ENCODE measurements at regions not wholly inside any gene's neighbourhood (a gene's known extent, or its start where the extent isn't known, plus 50 kb on each side); places are given as distances from the start of the nearest gene placed in this dataset.
"Not testable (repeated sequence)": the region's sequence is repeated elsewhere in the genome, so short reads cannot be mapped to it uniquely, and the experiment has no call there.

DNA sequence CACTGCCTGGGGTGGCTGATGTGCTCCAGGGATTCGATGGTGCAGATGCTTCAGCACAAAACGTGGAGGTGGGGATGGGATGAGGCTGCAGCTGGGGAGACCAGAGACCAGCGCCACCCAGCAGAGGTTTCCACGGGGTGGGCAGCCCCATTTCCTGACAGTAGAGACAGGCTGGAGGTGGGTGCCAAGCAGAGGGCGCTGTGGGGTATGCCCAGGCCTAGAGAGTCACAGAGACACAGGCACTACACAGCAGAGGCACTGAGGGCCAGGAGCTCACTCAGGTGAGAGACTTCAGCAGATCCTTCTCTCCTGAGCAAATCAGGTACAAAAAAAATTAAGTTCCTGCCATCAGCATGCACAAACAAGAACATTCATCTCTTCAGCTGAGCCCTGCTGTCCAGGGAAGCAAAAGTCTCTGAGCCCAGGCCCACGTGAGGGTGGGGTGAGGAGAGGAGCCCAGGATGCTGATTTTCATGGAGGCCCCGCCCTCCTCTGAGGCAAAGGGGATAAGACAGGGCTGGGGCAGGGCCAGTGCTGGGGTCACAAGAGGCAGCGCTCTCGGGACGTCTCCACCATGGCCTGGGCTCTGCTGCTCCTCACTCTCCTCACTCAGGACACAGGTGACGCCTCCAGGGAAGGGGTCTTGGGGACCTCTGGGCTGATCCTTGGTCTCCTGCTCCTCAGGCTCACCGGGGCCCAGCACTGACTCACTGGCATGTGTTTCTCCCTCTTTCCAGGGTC, 53.1 kb downstream of the GGTLC2 start:
- POLR2A ChIA-PET (ENCODE audit: low non-redundant PET) = no interaction called here
- TF ChIP-seq, protein P1, sequence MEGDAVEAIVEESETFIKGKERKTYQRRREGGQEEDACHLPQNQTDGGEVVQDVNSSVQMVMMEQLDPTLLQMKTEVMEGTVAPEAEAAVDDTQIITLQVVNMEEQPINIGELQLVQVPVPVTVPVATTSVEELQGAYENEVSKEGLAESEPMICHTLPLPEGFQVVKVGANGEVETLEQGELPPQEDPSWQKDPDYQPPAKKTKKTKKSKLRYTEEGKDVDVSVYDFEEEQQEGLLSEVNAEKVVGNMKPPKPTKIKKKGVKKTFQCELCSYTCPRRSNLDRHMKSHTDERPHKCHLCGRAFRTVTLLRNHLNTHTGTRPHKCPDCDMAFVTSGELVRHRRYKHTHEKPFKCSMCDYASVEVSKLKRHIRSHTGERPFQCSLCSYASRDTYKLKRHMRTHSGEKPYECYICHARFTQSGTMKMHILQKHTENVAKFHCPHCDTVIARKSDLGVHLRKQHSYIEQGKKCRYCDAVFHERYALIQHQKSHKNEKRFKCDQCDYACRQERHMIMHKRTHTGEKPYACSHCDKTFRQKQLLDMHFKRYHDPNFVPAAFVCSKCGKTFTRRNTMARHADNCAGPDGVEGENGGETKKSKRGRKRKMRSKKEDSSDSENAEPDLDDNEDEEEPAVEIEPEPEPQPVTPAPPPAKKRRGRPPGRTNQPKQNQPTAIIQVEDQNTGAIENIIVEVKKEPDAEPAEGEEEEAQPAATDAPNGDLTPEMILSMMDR (conservative IDR thresholded peaks at IDR 0.05; ENCODE audit: low read depth) = no peak
- no peak for DNase-seq (ENCODE audit: low spot score)
- no peak overlapping the region for H3K27ac ChIP-seq
- CTCF ChIA-PET = interaction anchor here (0.6 kb wide), 1 partner anchor 267 kb away, joined by 3 read pairs; no protein-coding TSS in a partner anchor

DNA sequence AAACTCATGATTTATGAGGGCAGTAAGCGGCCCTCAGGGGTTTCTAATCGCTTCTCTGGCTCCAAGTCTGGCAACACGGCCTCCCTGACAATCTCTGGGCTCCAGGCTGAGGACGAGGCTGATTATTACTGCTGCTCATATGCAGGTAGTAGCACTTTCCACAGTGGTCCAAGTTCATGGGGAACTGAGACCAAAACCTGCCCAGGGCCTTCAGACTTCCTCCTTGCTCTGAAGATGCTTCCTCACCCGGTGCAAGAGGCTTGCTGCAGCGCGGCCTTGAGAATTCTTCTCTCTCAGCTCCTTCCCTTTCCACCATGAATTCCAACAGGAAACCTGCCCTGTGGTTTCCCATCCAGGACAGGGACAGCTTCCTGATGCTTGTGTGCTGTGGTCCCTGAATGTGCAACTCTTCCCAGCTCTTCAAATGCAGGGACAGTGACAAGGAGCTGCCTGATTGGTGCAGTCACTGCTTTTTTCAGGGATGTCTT, 53.9 kb downstream of the GGTLC2 start:
- no peak for DNase-seq (ENCODE audit: low spot score)
- TF ChIP-seq, protein P1 (conservative IDR thresholded peaks at IDR 0.05; ENCODE audit: low read depth) = no peak
- H3K27ac ChIP-seq = no peak overlapping the region
- ChIA-PET CTCF (no interaction called here), POLR2A (ENCODE audit: low non-redundant PET) (no interaction called here)

DNA sequence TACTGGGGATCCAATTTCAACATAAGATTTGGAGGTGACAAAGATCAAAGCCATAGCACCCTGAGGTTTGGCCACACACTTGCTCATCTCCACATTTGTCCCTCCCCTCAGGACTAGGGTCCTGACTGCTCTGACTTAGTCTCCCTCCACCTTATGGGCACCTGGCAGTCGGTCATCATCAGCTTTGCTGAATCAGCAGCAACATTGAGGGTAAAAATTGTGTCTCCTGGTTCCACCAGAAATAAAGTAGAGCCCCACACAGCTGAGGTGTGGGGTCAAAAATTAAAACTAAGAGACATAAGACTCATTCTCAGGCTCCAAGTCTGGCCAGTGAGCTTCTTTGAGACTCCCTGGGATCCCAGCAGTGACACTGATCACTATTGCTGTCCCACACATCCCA, 56.2 kb downstream of the GGTLC2 start:
- H3K27ac ChIP-seq = no peak overlapping the region
- ChIA-PET POLR2A (ENCODE audit: low non-redundant PET) (no interaction called here), CTCF (no interaction called here)
- no peak for DNase-seq (ENCODE audit: low spot score)
- TF ChIP-seq, protein P1 (conservative IDR thresholded peaks at IDR 0.05; ENCODE audit: low read depth) = no peak

DNA sequence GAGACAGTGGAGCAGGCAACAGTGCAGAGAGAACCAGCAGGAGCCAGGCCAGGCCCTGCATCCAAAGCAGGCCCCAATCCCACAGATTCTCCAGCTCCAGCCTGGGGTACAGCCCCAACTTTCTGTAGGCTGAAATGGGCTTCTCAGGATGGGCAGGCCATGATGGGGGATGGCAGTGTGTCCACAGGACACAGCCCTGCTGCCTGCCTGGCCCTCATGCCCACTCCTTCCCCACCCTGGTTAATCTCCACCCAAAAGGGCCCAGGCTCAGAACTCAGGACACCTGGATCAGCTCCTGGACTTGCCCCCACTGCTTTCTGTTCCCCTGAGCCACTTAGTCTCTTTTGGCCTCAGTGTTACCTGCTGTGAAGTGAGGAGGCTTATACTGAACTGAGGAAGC, 57.1 kb downstream of the GGTLC2 start:
- POLR2A ChIA-PET (ENCODE audit: low non-redundant PET); CTCF ChIA-PET; H3K27ac ChIP-seq; DNase-seq (ENCODE audit: low spot score): not testable (repeated sequence)

DNA sequence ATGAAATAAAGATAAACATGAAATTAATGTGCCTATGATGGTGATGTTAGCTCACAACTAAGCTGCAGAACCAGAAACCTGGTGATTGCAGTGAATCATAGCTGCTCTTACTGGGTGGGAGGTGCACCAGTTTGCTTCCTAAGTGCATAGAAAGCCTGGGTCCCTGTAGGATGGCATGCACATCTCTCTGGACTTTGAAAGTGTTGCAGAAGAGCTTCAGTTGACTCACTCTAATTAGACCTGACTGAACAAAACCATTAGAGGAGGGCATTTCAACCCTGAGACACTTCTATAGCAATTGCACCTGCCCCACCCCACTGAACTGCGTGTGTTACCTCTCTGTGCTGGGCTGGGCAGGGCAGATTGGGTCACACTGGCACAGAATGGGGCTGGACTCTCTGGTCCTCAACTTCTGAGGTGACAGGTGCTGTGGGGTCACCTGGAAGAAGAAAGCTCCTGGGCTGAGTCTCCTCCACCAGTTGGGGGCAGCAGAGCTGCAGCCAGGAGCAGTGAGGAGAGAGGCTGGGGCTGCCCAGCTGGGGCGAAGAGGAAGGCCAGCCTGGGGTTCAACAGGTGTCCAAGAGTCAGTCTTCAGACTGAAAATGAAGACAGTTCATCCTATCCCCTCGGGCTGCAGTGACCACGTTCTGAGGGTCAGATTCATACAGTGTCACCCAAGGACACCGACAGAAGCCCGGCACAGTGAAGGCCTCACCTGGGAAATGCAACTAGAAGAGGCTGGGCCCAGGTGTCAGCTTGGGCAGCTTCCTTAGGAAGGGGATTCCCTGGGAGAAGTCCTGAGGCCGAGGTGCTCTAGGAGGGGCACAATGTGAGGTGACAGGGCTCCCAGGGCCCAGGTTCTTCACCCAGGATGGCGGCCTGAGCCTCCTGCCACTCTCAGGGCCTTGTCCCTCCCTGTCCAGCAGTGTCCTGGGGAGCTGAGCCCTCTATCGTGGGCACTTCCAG, 58.1 kb downstream of the GGTLC2 start:
- POLR2A ChIA-PET (ENCODE audit: low non-redundant PET) = no interaction called here
- DNase-seq (ENCODE audit: low spot score) = no peak
- CTCF ChIA-PET = no interaction called here
- TF ChIP-seq, protein P1 (conservative IDR thresholded peaks at IDR 0.05; ENCODE audit: low read depth) = no peak
- no peak overlapping the region for H3K27ac ChIP-seq

DNA sequence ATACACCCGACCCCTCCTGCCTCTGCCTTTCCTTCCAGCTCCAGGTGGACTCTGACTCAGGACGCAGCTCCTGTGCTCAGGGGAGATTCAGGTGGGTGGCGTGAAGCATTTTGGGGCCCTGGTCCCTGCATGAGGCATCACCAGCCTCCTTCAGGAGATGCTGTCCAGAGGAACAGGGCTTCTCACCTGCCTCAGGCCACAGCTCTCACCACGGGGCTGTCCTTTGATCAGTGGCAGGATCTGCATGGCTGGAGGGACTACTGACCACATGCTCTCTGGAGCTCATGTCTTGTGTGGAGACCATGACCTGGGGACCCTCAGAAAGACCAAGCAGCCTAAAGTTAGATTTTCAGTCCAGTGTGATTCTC, 58.8 kb downstream of the GGTLC2 start:
- ChIA-PET POLR2A (ENCODE audit: low non-redundant PET) (no interaction called here), CTCF (no interaction called here)
- no peak overlapping the region for H3K27ac ChIP-seq
- TF ChIP-seq, protein P1 (conservative IDR thresholded peaks at IDR 0.05; ENCODE audit: low read depth) = no peak
- no peak for DNase-seq (ENCODE audit: low spot score)

DNA sequence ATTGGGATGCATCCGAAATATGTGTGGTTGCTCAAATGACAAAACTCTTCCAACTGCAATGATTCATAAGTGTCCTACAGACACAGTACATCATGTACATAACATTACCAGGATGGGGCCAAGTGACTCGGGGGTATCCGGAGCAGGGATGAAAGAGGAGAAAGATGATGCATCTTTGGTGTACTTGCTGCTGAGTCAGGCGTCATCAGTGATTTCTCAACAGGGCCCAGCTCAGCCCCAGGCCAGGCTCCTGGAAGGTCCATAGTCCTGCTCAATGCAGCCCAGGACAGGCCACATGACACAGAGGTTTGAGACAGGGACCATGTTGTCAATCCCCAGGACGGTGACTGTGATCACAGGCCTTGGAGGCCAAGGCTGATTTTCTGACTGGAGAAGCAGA, 59.3 kb downstream of the GGTLC2 start:
- DNase-seq (ENCODE audit: low spot score) = no peak
- CTCF ChIA-PET = no interaction called here
- no peak overlapping the region for H3K27ac ChIP-seq
- TF ChIP-seq, protein P1 (conservative IDR thresholded peaks at IDR 0.05; ENCODE audit: low read depth) = no peak
- POLR2A ChIA-PET (ENCODE audit: low non-redundant PET) = no interaction called here

Measured in RWPE1 (cell line).